GM21786 (cell line): ENCODE measurements at regions not wholly inside any gene's neighbourhood (a gene's known extent, or its start where the extent isn't known, plus 50 kb on each side); places are given as distances from the start of the nearest gene placed in this dataset.

Source experiments
- ATAC-seq: cut with Tn5 transposase; IDR thresholded peaks from one replicate; pipeline ENCODE4 v1.9.1; 2021; ENCODE audit not compliant: unreplicated experiment

DNA sequence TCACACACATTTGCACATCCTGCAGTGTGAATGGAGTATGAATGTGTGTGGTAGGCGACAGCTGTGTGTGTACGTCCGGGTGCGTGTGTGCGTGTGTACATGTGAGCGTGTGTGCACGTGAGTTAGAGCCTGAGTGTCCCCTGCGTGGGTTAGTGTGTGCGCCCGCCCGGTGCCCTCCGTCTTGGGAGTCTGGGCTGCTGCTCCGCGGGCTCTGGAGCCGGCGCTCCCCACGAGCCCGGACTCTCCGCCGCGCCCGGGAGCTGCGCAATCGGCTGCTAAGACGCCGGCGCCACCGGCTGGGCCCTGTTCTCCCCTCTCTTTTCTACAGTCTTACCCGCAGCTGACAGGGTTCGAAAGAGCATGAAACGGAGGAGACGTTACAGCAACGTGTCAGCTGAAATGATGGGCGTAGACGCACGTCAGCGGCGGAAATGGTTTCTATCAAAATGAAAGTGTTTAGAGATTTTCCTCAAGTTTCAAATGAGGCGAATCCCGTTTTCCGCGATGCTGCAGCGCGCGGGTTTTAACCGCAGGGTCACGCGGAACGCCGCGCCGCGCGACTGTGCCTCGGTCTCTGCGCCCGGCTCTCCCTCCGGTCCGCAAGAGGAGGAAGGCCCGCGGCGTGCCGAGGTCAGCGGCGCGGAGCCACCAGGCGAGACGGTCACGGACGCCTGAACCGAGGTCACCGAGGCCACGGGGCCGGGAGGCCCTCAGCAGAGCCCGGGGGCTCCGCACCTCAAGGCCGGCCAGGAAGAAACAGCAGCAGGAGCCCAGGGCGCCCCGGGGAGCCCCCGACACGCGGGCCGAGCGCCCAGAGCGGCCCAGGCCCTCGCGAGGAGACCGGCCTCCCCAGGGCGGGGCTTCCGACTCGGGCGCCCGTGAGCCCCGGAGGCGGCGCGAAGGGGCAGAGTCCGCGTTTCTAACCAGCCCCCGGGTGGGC is 95.3 kb upstream of the BHLHE23 start:
- peak; percentile 41 for ATAC-seq

DNA sequence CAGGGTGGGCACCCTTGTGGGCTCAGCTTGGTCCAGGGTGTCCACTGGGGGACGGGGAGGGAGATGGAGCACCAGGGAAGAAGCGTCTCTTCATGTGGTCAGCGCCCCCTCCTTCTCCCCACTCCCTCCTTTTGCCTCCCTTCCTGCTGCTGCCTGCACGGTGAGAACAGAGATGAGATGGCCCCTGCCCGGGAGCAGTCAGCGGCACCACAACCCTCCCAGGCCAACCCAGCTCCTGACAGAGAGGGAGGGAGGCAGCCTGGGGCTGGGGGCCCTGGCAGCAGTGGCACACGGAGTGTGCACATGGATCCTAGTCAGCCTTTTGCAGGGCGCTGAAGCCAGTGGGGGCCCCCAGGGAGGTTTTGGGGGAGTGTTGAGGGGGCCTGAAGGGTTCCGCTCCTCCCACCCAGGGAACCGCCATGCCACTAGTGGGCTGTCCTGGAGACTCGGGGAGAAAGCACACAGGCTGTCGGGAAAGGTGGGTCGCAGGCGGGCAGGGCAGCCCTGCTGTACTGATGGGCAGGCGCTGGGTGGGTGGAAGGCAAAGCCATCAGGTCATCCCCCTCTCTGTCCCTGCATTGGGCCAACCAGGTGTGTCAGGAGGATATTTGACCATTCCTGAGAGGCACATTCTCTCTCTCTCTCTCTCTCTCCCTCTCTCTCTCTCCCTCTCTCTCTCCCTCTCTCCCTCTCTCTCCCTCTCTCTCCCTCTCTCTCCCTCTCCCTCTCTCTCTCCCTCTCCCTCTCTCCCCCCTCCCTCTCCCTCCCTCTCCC is 94.3 kb upstream of the BHLHE23 start:
- ATAC-seq, result no peak

DNA sequence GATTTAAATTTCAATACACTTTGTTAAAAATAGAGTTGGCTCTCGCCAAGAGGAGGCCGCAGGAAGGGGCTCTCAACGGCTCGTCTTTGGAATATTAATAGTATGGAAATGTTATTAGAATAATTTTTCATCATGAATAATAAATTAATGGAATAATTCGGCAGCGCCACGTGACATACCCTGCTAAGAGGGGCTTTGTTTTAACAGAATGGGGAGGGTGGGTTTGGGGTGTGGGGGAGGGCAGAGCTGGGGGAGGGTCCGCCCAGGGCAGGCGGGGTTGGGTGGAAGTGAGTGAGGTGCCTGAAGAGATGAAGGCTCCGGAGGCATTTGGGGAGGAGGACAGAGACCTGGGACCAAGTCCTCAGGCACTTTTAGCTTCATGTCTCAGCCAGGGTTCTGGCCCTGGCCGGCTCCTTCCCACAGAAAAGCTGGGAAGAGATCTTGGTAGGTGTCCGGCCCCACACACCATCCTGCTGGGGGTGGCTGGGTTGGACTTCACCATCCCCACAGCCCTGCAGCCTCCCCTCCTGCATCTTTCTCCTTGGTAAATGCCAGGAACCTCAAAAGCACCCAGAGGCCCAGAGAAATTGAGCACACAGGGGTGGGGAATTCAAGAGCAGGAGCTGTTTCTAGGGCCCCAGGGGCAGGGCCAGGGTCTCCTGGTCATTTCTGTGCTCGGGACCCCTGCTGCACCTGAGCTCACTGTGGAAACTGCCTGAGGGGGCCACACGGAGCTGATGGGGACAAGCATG is 93.6 kb upstream of the BHLHE23 start:
- no peak for ATAC-seq

DNA sequence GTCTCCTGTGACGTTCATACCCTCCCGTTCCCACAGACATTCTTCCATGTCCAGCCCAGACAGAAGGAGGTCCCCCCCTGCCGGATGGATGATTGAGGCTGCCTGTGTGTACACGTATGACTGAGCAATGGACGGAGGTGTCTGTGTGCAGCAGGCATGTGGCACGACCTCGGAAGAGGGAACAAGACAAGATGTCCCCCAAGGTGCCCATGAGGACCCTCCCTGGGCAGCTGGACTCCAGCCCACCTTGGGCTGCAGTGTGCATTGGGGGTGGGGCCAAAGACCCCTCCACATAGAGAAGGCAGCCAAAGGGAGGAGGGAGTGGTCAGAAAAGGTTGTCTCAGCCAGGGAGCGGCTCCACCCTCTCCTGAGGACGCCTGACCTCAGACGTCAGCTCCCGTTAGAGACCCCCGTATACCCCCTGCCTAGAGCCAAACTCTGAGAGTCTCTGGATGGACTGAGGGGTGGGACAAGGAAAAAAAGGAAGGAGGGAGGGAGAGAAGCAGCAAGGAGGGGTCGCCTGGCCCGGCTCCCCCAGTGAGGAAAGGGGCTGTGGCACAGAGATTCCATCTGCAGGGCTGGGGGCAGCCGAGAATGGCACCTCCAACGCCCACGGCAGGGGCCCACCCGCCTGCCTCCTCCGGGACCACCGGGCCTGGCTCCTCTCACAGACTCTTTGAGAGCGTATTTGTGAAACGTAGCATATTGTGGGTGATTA is 92.9 kb upstream of the BHLHE23 start:
- ATAC-seq, result no peak

DNA sequence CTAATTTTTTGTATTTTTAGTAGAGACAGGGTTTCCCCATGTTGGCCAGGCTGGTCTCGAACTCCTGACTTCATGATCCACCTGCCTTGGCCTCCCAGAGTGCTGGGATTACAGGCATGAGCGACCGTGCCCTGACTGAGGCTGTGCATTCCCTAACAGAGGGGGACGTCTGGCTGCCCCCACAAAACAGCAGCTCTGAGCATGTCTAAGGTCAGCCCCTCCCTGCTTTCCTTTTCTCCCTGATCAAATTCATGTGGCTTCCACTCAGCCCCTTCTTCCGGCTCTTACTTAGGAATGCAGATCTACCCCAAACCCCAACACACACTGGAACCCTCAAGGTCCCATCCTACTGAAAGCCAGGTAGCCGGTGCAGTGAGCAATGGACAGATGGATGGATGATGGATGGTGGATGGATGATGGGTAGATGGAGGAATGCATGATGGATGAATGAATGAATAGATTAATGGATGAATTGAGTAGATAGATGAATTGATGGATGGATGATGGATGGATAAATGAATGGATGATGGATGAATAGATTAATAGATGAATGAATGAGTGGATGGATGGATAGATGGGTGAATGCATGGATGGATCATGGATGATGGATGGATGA is 91.5 kb upstream of the BHLHE23 start:
- no peak for ATAC-seq

DNA sequence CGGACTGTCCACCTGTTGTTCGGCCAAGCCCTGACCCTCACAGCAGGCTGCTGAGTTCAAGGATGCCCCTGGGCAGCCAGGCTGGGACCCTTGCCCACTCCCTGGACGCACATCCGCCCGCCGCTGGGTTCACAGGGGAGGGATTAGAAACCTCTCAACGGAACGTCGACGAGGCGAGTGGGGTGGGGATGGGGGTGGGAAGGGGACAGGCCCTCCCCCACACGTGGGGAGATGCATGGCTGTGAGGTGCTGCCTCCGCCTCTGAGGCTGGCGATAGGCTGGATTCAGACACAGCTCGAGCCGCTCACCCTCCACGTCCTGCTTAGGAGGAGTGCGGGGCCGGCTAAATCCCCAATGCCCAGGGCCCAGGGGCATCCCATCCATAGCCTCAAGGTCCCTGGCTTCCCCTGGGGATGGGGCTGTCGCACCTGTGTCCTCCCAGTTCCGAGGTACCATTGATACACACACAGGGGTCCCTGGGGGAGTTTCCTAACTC is 90.6 kb upstream of the BHLHE23 start:
- no peak for ATAC-seq

DNA sequence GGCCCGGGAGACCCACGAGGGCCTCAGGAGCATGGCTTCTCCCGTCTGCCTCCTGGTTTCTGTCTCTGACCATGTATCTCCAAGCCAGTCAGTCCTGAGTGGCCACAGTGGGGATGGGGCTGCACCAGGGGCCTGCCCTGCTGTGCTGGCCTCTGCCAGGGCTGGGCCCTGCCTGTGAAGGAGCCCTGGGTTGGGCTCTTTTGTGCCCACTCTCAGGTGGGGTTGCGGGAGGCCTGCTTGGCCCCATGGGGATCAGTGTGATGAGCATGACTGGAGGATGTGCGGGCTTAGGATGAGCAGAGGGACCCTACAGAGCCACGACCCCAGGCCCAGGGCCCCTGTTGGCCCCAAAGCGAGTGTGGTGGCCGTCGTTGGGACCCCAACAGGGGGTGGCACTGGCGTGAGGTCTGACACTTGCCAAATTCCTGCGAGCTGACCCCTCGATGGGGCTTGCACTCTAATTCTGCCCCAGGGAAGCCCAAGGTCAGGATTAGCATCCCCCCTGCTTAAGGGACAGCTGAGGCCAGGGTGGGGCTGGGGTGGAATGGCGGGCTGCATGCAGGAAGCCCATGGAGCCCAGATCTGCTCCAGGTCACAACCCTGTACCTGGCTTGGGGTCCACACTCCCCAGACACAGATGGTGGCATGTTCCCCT is 90.0 kb upstream of the BHLHE23 start:
- ATAC-seq, result no peak

DNA sequence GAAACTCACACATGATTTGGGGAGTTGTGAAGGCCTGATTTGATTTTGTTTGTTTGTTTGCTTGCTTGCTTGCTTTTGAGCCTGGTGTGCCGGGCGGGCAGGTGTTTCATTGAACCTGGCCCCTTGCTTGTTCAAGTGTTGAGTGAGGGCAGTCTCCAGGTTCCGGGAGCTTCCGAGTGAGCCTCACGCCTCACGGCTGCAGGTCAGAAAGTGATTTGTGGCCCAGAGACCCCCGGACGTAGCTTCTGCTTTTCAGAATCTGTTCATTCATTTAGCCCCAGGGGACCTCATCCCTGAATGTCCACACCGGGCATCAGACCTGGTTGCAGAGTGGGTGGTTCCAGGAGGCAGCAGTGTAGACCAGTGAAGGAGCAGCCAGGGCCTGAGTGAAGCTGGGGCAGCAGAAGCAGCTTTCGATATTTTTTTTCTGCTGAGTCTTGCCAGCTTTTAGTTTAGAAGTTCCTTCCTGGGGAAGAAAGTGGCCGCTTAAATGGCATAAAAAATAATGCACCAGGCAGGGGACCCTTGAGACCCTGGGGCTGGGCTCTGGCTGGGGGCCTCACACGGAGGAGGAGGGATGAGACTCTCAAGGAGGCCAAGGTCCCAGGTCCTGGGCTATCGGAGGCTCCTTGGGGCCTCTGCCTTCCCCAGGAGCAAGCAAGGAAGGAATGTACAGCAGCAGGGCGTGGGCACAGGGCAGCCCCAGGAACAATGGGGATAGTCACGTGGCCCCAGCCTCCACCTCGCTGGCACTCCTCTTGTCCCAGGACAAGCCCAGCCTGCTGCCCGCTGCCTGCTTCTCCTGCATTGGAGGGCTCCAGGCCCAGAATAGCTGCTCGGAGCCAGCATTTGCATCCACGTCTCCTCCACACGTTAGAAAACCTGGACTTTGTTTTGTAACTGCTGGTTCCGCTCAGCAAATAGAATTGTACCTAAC is 89.2 kb upstream of the BHLHE23 start:
- no peak for ATAC-seq

DNA sequence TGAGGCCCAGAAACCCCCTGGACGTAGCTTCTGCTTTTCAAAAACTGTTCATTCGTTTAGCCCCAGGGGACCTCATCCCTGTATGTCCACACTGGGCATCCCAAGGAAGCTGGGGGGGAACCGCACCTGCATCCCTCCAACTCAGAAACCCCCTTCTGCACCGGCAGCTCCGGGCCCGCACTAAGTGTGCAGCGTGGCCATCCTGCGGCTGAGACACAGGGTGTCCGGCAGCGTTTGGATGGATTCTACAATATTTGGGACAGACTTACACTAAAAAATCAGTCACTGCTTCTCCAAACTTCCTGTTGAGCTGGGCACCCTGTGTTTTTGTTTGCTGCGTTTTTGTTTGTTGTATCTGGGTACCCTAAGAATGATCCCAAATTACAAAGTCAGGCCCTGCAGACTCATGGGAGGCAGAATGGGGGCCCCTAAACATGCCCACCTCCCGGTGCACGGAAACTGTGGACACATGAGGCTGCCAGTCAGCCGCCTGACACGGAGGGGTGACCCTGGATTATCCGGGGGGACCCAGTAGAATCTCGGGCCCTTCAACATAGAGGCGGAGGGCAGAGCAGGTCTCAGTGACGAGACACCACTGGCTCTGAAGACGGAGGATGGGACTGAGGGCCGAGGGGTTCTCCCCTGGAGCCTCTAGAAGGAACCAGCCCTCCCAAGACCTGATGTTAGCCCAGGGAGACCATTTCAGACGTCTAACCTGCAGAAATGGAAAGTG is 88.2 kb upstream of the BHLHE23 start:
- no peak for ATAC-seq

DNA sequence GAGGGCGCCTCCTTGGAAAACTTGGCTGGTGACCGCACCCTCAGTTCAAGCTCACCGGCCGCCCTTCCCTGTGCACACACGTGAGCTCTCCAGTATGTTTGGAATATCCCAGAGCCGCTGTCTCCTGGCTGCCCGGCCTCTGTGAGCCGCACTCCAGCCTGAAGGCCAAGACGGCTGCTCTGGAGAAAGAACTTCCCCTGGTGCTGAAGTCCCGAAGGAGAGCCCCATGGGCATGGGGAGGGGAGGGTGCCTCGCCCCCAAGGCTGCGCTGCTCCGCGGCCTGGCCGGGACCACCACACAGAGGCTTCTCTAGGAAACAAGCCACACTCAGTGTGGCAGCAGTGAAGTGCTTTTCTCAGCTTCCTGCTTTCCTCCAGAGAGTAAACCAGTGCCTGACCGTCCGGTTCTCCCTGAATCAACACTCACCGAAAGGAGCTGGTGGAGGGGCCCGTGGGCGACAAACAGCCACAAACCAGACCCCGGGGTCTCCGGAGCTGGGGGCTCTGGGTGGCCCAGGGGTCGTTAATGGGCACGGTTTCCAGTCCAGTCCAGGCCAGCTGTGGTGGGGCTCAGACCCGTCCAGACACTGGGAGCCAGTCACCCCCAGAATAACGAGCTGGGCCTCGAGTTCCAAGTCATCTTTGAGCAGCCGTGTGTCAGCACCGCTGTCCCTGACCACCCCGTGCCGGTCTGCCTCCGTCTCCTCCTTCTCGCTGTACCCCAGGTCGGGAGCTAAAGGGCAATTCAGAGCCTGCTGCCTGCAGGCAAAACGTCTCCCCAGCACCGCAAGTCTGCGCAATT is 87.4 kb upstream of the BHLHE23 start:
- ATAC-seq, result no peak

DNA sequence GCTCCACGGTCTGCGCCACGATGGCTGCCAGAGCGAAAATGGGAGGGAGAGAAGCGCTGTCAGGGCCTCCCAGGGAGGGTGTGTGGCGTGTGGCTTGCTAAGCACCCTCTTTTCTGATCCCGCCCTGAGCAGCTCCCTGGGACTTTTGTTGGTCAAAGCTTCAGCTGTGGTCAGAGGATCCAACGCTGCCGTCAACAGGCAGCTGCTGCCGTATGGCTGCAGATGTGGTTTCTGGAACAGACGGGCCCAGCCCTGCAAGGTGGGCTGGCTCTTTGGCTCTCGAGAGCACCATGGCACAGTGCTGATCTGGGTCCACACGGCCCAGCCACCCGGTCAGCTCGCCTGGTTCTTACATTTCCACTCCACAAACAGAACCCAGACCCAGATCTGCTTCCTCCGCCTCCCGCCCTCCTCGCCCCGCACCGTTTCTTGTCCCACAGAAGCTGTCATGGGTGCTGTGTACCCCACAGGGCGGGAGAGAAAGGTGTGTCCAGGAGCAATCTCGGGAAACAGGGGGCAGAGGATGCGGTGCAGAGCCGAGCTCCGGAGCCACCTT is 86.0 kb upstream of the BHLHE23 start:
- no peak for ATAC-seq

DNA sequence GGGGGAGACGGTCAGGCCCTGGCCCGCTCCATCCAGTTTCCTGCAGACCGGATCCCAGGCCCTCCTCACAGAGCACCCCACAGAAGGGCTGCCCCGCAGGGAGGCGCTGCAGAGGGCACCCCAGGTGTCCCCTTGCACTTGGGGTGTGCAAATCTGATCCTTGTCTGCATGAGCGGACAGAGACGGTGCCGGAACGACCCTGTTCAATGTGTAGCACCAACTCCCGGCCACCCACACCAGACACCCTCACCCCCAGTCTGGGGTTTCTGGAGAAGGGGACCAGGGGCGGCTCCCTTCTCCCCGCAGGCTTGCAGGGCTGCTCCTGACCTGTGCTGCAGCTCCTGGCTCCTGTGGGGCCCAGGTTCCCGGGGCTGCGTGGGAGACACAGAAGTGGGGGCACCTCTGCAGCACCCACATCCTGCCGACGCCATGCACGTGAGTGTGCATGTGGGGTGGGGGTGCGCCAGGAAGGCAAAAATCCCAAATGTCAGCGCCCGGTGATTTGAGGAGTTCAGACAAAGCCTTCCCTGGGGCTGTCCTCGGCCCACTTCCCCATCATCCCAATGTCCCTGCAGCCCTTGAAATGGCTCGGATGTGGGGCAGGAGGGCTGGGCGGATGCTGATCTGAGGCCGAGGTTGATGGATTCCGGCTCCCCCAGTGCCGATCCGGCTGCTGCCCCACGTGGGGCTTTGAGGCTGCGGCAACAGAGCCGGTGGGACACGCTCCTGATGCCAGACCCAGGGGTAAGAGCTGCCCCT is 85.3 kb upstream of the BHLHE23 start:
- ATAC-seq, result no peak

DNA sequence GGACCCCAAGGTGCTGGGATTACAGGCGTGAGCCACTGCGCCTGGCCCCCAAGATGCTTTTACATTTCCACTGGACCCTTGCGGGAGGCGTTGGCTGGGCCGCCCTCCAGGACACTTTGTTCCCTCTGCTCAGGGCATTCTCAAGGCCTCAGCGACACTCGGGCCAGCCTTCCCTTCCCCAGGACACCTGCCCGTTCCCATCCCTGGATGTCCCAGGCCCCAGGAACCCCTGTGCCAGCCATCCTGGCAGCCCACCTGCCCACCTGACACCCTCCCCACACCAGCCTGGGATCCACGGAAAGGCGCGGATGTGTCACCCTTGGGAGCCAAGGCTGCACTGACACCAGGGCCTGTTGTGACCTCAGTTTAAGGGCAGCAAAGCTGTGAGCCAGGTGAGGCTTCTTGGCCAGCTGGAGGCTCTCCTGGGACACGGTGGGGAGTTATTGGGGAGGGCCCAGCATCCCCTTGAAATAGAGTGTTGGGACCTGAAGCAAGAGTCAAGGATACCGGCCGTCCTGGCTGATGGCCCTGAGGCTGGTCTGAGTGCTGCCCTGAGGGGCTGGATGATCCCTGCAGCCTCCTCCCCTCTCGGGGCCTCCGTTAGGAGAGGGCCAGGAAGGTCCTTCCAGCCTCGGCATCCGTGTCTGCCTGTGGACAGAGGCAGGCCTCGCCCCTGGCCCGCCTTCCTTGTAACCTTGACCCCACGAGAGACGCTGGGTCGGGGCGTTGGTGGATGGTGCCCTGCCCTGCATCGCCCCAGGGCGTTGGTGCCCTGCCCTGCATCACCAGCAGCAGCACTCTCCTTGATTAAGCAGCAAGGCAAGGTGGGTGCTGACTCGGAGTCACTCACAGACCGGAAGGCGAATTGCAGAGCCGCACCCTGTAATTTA is 84.2 kb upstream of the BHLHE23 start:
- ATAC-seq, result no peak

DNA sequence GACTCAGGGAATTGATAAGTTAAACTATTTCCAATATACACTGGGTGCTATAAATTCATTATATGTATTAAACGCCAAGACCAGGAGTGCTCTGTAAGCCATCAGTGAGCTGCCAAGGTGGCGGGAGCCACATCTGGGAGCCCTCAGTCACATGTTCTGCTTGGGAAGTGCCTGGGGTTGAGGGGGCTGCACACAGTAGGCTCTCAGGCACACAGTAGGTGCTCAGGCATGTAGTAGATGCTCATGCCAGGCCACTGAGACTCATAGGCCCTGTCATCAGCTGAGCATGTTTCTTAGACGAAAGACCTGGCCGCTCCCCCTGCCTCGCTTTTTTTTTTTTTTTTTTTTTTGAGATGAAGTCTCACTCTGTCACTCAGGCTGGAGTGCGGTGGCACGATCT is 83.3 kb upstream of the BHLHE23 start:
- ATAC-seq, result no peak
